Adrenal gland (tissue), 5 donors: ENCODE measurements at regions not wholly inside any gene's neighbourhood (a gene's known extent, or its start where the extent isn't known, plus 50 kb on each side); places are given as distances from the start of the nearest gene placed in this dataset.

Source experiments
- POLR2A ChIP-seq, 2 donors: fragments of 450-650 bp; IDR thresholded peaks; one replicate each; pipeline ENCODE4 v1.6.1; 2017; ENCODE audit warnings: antibody characterized with exemption in 2 of 2, mild to moderate bottlenecking in 2 of 2, moderate library complexity in 1 of 2
- TF ChIP-seq, protein P1 (sequence below), 6 experiments: fragments of 450-650 bp in 4 of 6; fragments of 200-600 bp in 2 of 6; sonication (generic) in 1 of 6; IDR thresholded peaks; 1 replicate in 5 of 6; 2 replicates in 1 of 6; pipeline versions ENCODE4 v1.5.1 to v1.8.0; 2016 to 2021; ENCODE audit warnings: antibody characterized with exemption in 6 of 6, mild to moderate bottlenecking in 2 of 6, moderate library complexity in 1 of 6
- donor health status: DM: no; HTN: no; CAD: no.

DNA sequence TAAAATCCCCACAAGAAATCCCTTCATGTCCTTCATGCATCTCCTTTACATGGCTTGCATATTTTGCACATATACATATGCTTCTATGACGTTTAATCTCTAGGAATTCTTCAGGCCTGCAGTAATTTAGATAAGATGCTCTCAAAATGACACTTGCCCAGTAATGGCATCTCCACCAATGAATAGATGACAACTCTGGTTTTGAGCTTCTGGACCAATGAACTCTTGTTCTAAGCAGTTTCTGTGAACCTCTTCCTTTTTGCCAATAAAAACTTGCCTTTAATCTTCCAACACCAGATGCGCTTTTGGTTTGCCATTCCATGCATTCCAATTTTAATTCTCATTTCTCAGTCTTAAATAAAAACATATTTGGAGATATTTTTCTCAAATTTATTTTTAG, 189.8 kb upstream of the OLFM3 start:
- TF ChIP-seq POLR2A (IDR thresholded peaks at IDR 0.05): no peak
- TF ChIP-seq, protein P1, sequence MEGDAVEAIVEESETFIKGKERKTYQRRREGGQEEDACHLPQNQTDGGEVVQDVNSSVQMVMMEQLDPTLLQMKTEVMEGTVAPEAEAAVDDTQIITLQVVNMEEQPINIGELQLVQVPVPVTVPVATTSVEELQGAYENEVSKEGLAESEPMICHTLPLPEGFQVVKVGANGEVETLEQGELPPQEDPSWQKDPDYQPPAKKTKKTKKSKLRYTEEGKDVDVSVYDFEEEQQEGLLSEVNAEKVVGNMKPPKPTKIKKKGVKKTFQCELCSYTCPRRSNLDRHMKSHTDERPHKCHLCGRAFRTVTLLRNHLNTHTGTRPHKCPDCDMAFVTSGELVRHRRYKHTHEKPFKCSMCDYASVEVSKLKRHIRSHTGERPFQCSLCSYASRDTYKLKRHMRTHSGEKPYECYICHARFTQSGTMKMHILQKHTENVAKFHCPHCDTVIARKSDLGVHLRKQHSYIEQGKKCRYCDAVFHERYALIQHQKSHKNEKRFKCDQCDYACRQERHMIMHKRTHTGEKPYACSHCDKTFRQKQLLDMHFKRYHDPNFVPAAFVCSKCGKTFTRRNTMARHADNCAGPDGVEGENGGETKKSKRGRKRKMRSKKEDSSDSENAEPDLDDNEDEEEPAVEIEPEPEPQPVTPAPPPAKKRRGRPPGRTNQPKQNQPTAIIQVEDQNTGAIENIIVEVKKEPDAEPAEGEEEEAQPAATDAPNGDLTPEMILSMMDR (IDR thresholded peaks at IDR 0.05): no peak
